ENCODE measurements at regions not wholly inside any gene's neighbourhood (a gene's known extent, or its start where the extent isn't known, plus 50 kb on each side); places are given as distances from the start of the nearest gene placed in this dataset.

- TF ChIP-seq, protein P1, sequence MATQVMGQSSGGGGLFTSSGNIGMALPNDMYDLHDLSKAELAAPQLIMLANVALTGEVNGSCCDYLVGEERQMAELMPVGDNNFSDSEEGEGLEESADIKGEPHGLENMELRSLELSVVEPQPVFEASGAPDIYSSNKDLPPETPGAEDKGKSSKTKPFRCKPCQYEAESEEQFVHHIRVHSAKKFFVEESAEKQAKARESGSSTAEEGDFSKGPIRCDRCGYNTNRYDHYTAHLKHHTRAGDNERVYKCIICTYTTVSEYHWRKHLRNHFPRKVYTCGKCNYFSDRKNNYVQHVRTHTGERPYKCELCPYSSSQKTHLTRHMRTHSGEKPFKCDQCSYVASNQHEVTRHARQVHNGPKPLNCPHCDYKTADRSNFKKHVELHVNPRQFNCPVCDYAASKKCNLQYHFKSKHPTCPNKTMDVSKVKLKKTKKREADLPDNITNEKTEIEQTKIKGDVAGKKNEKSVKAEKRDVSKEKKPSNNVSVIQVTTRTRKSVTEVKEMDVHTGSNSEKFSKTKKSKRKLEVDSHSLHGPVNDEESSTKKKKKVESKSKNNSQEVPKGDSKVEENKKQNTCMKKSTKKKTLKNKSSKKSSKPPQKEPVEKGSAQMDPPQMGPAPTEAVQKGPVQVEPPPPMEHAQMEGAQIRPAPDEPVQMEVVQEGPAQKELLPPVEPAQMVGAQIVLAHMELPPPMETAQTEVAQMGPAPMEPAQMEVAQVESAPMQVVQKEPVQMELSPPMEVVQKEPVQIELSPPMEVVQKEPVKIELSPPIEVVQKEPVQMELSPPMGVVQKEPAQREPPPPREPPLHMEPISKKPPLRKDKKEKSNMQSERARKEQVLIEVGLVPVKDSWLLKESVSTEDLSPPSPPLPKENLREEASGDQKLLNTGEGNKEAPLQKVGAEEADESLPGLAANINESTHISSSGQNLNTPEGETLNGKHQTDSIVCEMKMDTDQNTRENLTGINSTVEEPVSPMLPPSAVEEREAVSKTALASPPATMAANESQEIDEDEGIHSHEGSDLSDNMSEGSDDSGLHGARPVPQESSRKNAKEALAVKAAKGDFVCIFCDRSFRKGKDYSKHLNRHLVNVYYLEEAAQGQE (IDR thresholded peaks at IDR 0.05; ENCODE audit: low read depth, low read length): no peak
- no peak for TF ChIP-seq USF2 (IDR thresholded peaks at IDR 0.05; ENCODE audit: borderline replicate concordance, low read depth, low read length)
- TF ChIP-seq, protein P2, sequence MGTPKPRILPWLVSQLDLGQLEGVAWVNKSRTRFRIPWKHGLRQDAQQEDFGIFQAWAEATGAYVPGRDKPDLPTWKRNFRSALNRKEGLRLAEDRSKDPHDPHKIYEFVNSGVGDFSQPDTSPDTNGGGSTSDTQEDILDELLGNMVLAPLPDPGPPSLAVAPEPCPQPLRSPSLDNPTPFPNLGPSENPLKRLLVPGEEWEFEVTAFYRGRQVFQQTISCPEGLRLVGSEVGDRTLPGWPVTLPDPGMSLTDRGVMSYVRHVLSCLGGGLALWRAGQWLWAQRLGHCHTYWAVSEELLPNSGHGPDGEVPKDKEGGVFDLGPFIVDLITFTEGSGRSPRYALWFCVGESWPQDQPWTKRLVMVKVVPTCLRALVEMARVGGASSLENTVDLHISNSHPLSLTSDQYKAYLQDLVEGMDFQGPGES (IDR thresholded peaks at IDR 0.05; ENCODE audit: low read depth, low read length): no peak
Observed at GRCh38 chr1:69045572-69045971, 522.1 kb upstream of the LRRC7 start.

Measured in SK-N-SH (cell line).